ENCODE measurements at regions not wholly inside any gene's neighbourhood (a gene's known extent, or its start where the extent isn't known, plus 50 kb on each side); places are given as distances from the start of the nearest gene placed in this dataset.

DNA sequence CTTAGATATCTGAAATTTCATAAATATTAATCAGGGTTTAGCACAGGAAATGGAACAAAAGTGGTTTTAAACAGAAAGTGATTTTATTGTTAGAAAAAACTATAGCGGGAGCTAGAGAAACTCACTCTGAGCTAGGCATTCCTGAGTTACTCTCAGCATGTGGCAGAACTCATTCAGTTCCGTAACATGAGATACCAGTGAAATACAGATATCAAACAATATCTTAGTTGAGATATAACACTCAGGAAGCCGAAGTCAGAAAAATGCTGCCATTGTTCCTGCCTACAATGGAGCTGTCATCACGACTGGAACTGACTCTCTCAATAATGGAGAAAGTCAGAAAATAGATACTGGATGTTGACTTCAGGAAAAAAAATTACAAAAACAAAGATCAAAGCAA, 1428.7 kb downstream of the PCDH18 start:
- H3K4me1 Mint-ChIP-seq (ENCODE audit: low read depth, unreplicated experiment), result no peaks in the 10 kb centered on the region

DNA sequence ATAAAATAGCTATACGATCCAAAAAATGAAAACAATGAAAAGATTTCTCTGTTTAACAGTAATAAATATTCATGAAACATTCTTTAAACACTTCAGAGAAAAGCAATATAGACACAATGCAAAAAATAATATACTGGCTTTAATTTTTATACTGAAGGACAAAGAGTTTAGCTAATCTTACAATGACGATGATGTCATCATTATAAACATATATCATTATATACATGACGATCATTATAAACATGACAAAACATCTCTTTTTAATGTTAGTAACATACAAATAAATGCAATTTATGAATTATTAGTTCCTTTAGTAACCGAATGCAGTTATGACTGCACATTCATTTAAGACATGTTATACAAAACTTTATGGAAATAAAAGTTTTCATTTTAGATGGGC, 1434.6 kb downstream of the PCDH18 start:
- H3K4me1 Mint-ChIP-seq (ENCODE audit: low read depth, unreplicated experiment), result no peaks in the 10 kb centered on the region
- TF ChIP-seq CTCF (IDR thresholded peaks at IDR 0.05; ENCODE audit: partially characterized antibody, unreplicated experiment), result no peak
- H3K4me3 Mint-ChIP-seq (ENCODE audit: unreplicated experiment), result no peak overlapping the region
- H3K27ac Mint-ChIP-seq (ENCODE audit: unreplicated experiment), result no peak overlapping the region
- no peaks in the 10 kb centered on the region for H3K36me3 Mint-ChIP-seq (ENCODE audit: unreplicated experiment)
- DNase-seq, result no peak
- no peaks in the 10 kb centered on the region for H3K9me3 Mint-ChIP-seq (ENCODE audit: unreplicated experiment)
- H3K27me3 Mint-ChIP-seq (ENCODE audit: unreplicated experiment), result no peaks in the 10 kb centered on the region

More for the DNA sequence above, 1428.7 kb downstream of the PCDH18 start:
- H3K36me3 Mint-ChIP-seq (ENCODE audit: unreplicated experiment), result no peaks in the 10 kb centered on the region
- no peak for TF ChIP-seq CTCF (IDR thresholded peaks at IDR 0.05; ENCODE audit: partially characterized antibody, unreplicated experiment)
- H3K27me3 Mint-ChIP-seq (ENCODE audit: unreplicated experiment), result no peaks in the 10 kb centered on the region
- no peak overlapping the region for H3K4me3 Mint-ChIP-seq (ENCODE audit: unreplicated experiment)
- no peaks in the 10 kb centered on the region for H3K9me3 Mint-ChIP-seq (ENCODE audit: unreplicated experiment)
- no peak overlapping the region for H3K27ac Mint-ChIP-seq (ENCODE audit: unreplicated experiment)
- DNase-seq, result no peak

DNA sequence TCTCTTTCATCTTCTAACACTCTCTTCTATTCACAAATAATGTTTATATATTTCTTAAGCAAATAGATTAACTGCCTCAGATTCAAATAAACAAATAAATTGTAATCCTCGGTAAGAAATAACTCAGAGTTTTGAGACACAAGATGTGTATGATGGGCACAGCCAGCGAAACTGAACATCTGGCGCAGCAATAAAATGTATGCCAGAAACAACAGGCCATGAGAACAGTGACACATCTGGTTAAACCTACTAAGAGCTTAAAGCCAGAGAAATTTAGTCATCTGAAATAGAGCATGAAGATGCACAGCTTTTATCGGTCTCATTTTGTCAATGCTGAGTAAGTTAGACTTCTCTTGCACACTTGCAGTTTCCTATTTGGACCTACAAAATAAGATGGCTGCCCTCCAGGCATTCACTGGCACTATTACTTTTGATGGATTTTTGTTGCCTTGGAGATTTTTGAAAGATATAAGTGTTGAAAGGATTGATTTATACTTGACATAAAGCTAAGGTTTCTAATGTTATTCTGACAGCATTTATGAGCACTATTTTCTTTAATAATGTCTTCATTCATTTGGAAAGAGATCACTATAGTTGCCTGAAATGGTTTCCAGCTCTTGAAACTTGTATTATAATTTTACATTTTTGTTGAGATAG, 1444.0 kb downstream of the PCDH18 start:
- TF ChIP-seq CTCF (IDR thresholded peaks at IDR 0.05; ENCODE audit: partially characterized antibody, unreplicated experiment), result no peak
- H3K9me3 Mint-ChIP-seq (ENCODE audit: unreplicated experiment), result no peaks in the 10 kb centered on the region
- H3K4me3 Mint-ChIP-seq (ENCODE audit: unreplicated experiment), result no peak overlapping the region
- no peaks in the 10 kb centered on the region for H3K4me1 Mint-ChIP-seq (ENCODE audit: low read depth, unreplicated experiment)
- no peaks in the 10 kb centered on the region for H3K36me3 Mint-ChIP-seq (ENCODE audit: unreplicated experiment)
- no peak for DNase-seq
- H3K27me3 Mint-ChIP-seq (ENCODE audit: unreplicated experiment), result no peaks in the 10 kb centered on the region
- H3K27ac Mint-ChIP-seq (ENCODE audit: unreplicated experiment), result no peak overlapping the region

DNA sequence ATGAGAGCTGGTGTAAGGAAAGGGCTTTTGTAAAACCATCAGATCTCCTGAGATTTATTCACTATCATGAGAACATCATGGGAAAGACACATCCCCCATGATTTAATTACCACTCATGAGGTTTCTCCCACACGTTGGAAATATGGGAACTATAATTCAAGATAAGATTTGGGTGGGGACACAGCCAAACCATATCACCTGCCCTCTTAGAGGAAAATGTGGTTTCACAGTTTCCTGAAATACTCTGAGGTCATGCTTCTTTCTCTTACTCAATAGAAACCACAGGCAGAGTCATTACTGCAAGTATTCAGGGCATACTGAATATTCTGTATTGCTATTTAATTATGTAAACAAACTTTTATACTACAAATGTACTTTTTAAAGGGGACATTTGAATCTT, 1453.3 kb downstream of the PCDH18 start:
- no peak overlapping the region for H3K4me3 Mint-ChIP-seq (ENCODE audit: unreplicated experiment)
- no peaks in the 10 kb centered on the region for H3K4me1 Mint-ChIP-seq (ENCODE audit: low read depth, unreplicated experiment)
- no peaks in the 10 kb centered on the region for H3K9me3 Mint-ChIP-seq (ENCODE audit: unreplicated experiment)
- TF ChIP-seq CTCF (IDR thresholded peaks at IDR 0.05; ENCODE audit: partially characterized antibody, unreplicated experiment), result no peak
- H3K27ac Mint-ChIP-seq (ENCODE audit: unreplicated experiment), result no peak overlapping the region
- no peak for DNase-seq
- H3K27me3 Mint-ChIP-seq (ENCODE audit: unreplicated experiment), result no peaks in the 10 kb centered on the region
- H3K36me3 Mint-ChIP-seq (ENCODE audit: unreplicated experiment), result no peaks in the 10 kb centered on the region

- DNase-seq, result no peak
- H3K4me1 Mint-ChIP-seq (ENCODE audit: low read depth, unreplicated experiment), result no peaks in the 10 kb centered on the region
- H3K27me3 Mint-ChIP-seq (ENCODE audit: unreplicated experiment), result no peaks in the 10 kb centered on the region
- no peaks in the 10 kb centered on the region for H3K36me3 Mint-ChIP-seq (ENCODE audit: unreplicated experiment)
- H3K4me3 Mint-ChIP-seq (ENCODE audit: unreplicated experiment), result no peak overlapping the region
- no peak overlapping the region for H3K27ac Mint-ChIP-seq (ENCODE audit: unreplicated experiment)
- H3K9me3 Mint-ChIP-seq (ENCODE audit: unreplicated experiment), result no peaks in the 10 kb centered on the region
- no peak for TF ChIP-seq CTCF (IDR thresholded peaks at IDR 0.05; ENCODE audit: partially characterized antibody, unreplicated experiment)
Measured at GRCh38 chr4:136056748-136057147, 1475.5 kb downstream of the PCDH18 start.

Data from glutamatergic neuron (in vitro differentiated cells).